Caco-2 (cell line): ENCODE measurements at regions not wholly inside any gene's neighbourhood (a gene's known extent, or its start where the extent isn't known, plus 50 kb on each side); places are given as distances from the start of the nearest gene placed in this dataset.

Experiments
- BruUV-seq: library from RNA; stranded (reverse); fragments of 400-500 nt; replicated peaks from 2 replicates; lab custom pipeline; 2021; lab: Mats Ljungman, UMichigan
- CTCF ChIA-PET: fragments of 300-600 bp; sonication (Branson Sonifier 250); formaldehyde crosslinking; loops from one replicate; lab custom pipeline; 2022; ENCODE audit warnings: antibody characterized with exemption; lab: Charles Lee
- POLR2A ChIA-PET: fragments of 300-600 bp; sonication (Branson Sonifier 250); formaldehyde crosslinking; loops from one replicate; lab custom pipeline; 2022; ENCODE audit warnings: antibody characterized with exemption; lab: Charles Lee
- DNase-seq, 2 experiments: peaks; one replicate each; pipeline versions ENCODE4 v3.0.0 to v3.0.0-alpha.2; 2020 to 2022
- H3K27me3 ChIP-seq: replicated peaks from 2 replicates; pipeline ENCODE4 v1.6.0; 2011; ENCODE audit warnings: low read length; ENCODE audit not compliant: control insufficient read depth, insufficient read depth
- H3K36me3 ChIP-seq: 2 replicates; pipeline ENCODE4 v1.5.1; 2011; ENCODE audit warnings: low read length; ENCODE audit not compliant: control insufficient read depth, insufficient read depth
- H3K4me1 ChIP-seq: fragments of 250-450 bp; sonication (Bioruptor Pico); 2 replicates; pipeline ENCODE4 v1.5.1; 2020; ENCODE audit warnings: mild to moderate bottlenecking
- H3K4me3 ChIP-seq: 2 replicates; pipeline ENCODE4 v1.5.1; 2011; ENCODE audit warnings: low read depth, mild to moderate bottlenecking, control low read depth, low read length
- H3K9me3 ChIP-seq: fragments of 250-450 bp; sonication (Bioruptor Pico); 2 replicates; pipeline ENCODE4 v1.5.1; 2020; ENCODE audit warnings: mild to moderate bottlenecking, moderate library complexity
- H3K27ac Mint-ChIP-seq: one replicate; pipeline ENCODE4 v1.8.0; 2022; ENCODE audit warnings: mixed read lengths; ENCODE audit not compliant: unreplicated experiment
- H3K27me3 Mint-ChIP-seq: one replicate; pipeline ENCODE4 v1.8.0; 2022; ENCODE audit warnings: mixed read lengths; ENCODE audit not compliant: insufficient read depth, unreplicated experiment
- H3K36me3 Mint-ChIP-seq: one replicate; pipeline ENCODE4 v1.8.0; 2022; ENCODE audit warnings: mild to moderate bottlenecking, mixed read lengths; ENCODE audit not compliant: insufficient read depth, unreplicated experiment
- H3K4me1 Mint-ChIP-seq: one replicate; pipeline ENCODE4 v1.8.0; 2022; ENCODE audit warnings: low read depth, mixed read lengths; ENCODE audit not compliant: unreplicated experiment
- H3K4me3 Mint-ChIP-seq: one replicate; pipeline ENCODE4 v1.8.0; 2022; ENCODE audit warnings: mild to moderate bottlenecking, moderate library complexity, mixed read lengths; ENCODE audit not compliant: unreplicated experiment
- H3K9me3 Mint-ChIP-seq: one replicate; pipeline ENCODE4 v1.8.0; 2022; ENCODE audit warnings: mixed read lengths; ENCODE audit not compliant: unreplicated experiment
- CTCF ChIP-seq, 2 experiments: fragments of 200-600 bp in 1 of 2; IDR thresholded peaks; 1 replicate in 1 of 2; 2 replicates in 1 of 2; pipeline versions ENCODE4 v1.5.1 to v1.8.0; 2011 to 2022; ENCODE audit warnings: antibody characterized with exemption in 1 of 2, control low read depth in 1 of 2, inconsistent platforms in 1 of 2, low read depth in 1 of 2, low read length in 1 of 2, mild to moderate bottlenecking in 1 of 2, moderate library complexity in 1 of 2; ENCODE audit not compliant: insufficient read depth in 1 of 2, severe bottlenecking in 1 of 2, unreplicated experiment in 1 of 2
- intact Hi-C: fragments of 100-400 bp; cut with micrococcal nuclease; formaldehyde crosslinking; loops from one replicate; pipeline ENCODE4 v1.10.0; 2022; ENCODE audit not compliant: unreplicated experiment

DNA sequence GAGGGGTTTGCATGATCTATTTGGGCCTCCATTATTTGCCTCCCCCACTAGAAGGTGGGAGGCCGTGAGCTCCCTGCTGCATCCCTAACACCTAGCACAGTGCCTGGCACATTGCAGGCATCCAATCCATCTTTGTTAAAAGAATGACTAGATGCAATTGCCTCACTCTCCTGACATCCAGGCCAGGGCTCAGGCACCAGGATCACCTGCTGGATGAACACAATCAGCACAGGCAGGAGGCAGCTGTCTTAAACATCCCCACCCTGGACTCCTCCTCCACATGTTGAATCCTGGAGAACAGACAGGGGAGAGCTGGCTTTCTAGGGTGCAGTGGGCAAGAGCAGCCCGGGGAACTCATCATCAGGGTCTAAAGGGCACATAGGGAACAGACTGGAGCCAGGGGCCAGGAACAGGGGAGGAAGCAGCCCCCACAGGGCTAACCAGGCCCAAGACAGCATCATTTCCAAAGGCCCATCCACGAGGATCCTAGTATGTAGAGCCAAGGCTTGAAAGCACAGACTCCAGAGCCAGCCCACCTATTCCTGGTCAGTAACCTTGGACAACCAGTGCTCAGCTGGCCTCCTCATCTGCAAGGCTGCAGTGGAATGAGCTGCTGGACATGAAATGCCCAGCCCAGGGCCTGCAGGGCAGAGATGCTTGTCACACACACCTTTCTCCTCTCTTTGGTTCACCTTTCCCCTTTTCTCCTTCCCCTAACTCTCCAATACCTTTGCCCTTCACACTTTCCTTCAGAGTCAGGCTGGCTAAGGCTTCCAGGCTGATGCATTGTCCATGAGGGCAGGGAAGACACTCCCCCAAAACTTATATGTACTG, 254.4 kb upstream of the TLE3 start:
- no peak for TF ChIP-seq CTCF (IDR thresholded peaks at IDR 0.05; ENCODE audit: insufficient read depth in 1 of 2, low read depth in 1 of 2, low read length in 1 of 2, severe bottlenecking in 1 of 2, unreplicated experiment in 1 of 2)
- no TSS peak for BruUV-seq
- Histone ChIP-seq H3K9me3 (no peaks in the 10 kb centered on the region), H3K36me3 (no peaks in the 10 kb centered on the region), H3K4me1 (peaks cover 3% of the 10 kb centered on the region; the same call in 1 of the 2 replicates), H3K27me3 (no peaks in the 10 kb centered on the region), H3K4me3 (no peak overlapping the region)
- ChIA-PET POLR2A (no interaction called here), CTCF (no interaction called here)
- Mint-ChIP-seq H3K27me3 (no peaks in the 10 kb centered on the region), H3K4me3 (no peak overlapping the region), H3K27ac (no peak overlapping the region), H3K36me3 (no peaks in the 10 kb centered on the region), H3K4me1 (no peaks in the 10 kb centered on the region), H3K9me3 (no peaks in the 10 kb centered on the region)
- intact Hi-C loops, result no loop called here
- no peak for DNase-seq

DNA sequence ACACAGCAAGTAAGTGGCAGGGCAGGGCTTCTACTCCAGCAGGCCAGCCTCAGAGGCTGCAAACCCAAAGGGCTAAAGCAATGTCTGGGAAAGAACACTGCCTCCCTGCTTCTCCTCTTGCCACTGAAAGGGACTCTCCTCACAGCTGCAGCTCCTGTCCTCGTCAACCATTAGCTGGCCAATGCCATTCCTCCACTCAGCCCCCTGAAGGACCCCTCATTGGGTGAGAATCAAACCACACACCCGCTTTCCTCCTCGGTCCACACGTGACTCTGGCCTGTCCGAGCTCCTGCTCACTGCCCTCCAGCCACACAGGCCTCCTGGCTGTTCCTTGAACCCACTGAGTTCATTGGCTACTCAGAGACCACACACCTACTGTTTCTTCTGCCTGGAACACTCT, 253.7 kb upstream of the TLE3 start:
- ChIA-PET POLR2A (no interaction called here), CTCF (no interaction called here)
- intact Hi-C loops, result no loop called here
- no peaks in the 10 kb centered on the region for H3K9me3 ChIP-seq
- Mint-ChIP-seq H3K27me3 (no peaks in the 10 kb centered on the region), H3K9me3 (no peaks in the 10 kb centered on the region), H3K4me3 (no peak overlapping the region), H3K36me3 (no peaks in the 10 kb centered on the region), H3K27ac (no peak overlapping the region), H3K4me1 (no peaks in the 10 kb centered on the region)
- H3K27me3 ChIP-seq, result no peaks in the 10 kb centered on the region
- no TSS peak for BruUV-seq
- no peak for TF ChIP-seq CTCF (IDR thresholded peaks at IDR 0.05; ENCODE audit: insufficient read depth in 1 of 2, low read depth in 1 of 2, low read length in 1 of 2, severe bottlenecking in 1 of 2, unreplicated experiment in 1 of 2)
- DNase-seq, result no peak
- H3K4me3 ChIP-seq, result no peak overlapping the region
- no peaks in the 10 kb centered on the region for H3K36me3 ChIP-seq
- H3K4me1 ChIP-seq, result no peaks in the 10 kb centered on the region

GRCh38 chr15:70348581-70349344, 251.0 kb upstream of the TLE3 start:
- no peak overlapping the region for H3K4me3 ChIP-seq
- TF ChIP-seq CTCF (IDR thresholded peaks at IDR 0.05; ENCODE audit: insufficient read depth in 1 of 2, low read depth in 1 of 2, low read length in 1 of 2, severe bottlenecking in 1 of 2, unreplicated experiment in 1 of 2), result no peak
- H3K36me3 ChIP-seq, result no peaks in the 10 kb centered on the region
- no peaks in the 10 kb centered on the region for H3K36me3 Mint-ChIP-seq
- H3K27me3 ChIP-seq, result no peaks in the 10 kb centered on the region
- ChIA-PET POLR2A (no interaction called here), CTCF (no interaction called here)
- H3K9me3 Mint-ChIP-seq, result no peaks in the 10 kb centered on the region
- no peaks in the 10 kb centered on the region for H3K4me1 Mint-ChIP-seq
- no peaks in the 10 kb centered on the region for H3K9me3 ChIP-seq
- intact Hi-C loops, result no loop called here
- no peak for DNase-seq
- no TSS peak for BruUV-seq
- H3K4me3 Mint-ChIP-seq, result no peak overlapping the region
- no peaks in the 10 kb centered on the region for H3K27me3 Mint-ChIP-seq
- no peaks in the 10 kb centered on the region for H3K4me1 ChIP-seq
- H3K27ac Mint-ChIP-seq, result no peak overlapping the region
